SK-N-SH (cell line): ENCODE measurements at regions not wholly inside any gene's neighbourhood (a gene's known extent, or its start where the extent isn't known, plus 50 kb on each side); places are given as distances from the start of the nearest gene placed in this dataset.

Experiments used
- CTCF ChIA-PET: fragments of 300-600, 350-600 bp; formaldehyde crosslinking; extraction: SDS; loops from one replicate; lab custom pipeline; 2021; lab: Yijun Ruan, JAX
- POLR2A ChIA-PET: fragments of 350-600 bp; sonication (Branson Sonifier 250); formaldehyde crosslinking; extraction: SDS; loops from one replicate; lab custom pipeline; 2020; ENCODE audit warnings: antibody characterized with exemption, inconsistent platforms; lab: Yijun Ruan, JAX
- DNase-seq: peaks from one replicate; pipeline ENCODE4 v3.0.0; 2012
- H2AFZ ChIP-seq: fragments of 200-600 bp; sonication (generic); 2 replicates; pipeline ENCODE4 v1.8.1; 2016; ENCODE audit warnings: antibody characterized with exemption, mild to moderate bottlenecking, low read depth
- H3F3A ChIP-seq: fragments of 200-600 bp; sonication (generic); replicated peaks from 2 replicates; pipeline ENCODE3; 2016; ENCODE audit warnings: antibody characterized with exemption, mild to moderate bottlenecking; ENCODE audit not compliant: insufficient read depth
- H3K27ac ChIP-seq, 2 experiments: fragments of 200-500 bp in 1 of 2; fragments of 200-600 bp in 1 of 2; sonication (Bioruptor generic) in 1 of 2; sonication (generic), shearing (Covaris generic) in 1 of 2; 2 replicates each; pipeline versions ENCODE4 v1.5.1 to v1.6.1; 2014 to 2016; ENCODE audit warnings: low read depth in 2 of 2, inconsistent platforms in 1 of 2, low read length in 1 of 2, mild to moderate bottlenecking in 1 of 2, mixed read lengths in 1 of 2
- H3K27me3 ChIP-seq: fragments of 200-600 bp; sonication (generic), shearing (Covaris generic); 2 replicates; pipeline ENCODE4 v1.6.1; 2016; ENCODE audit warnings: mixed run types; ENCODE audit not compliant: insufficient read depth
- H3K36me3 ChIP-seq, 2 experiments: fragments of 200-500 bp in 1 of 2; fragments of 200-600 bp in 1 of 2; sonication (Bioruptor generic) in 1 of 2; sonication (generic) in 1 of 2; replicated peaks in 1 of 2; 2 replicates each; pipeline versions ENCODE3 to v1.5.1; 2014 to 2016; ENCODE audit warnings: low read length in 1 of 2, mild to moderate bottlenecking in 1 of 2; ENCODE audit not compliant: insufficient read depth in 2 of 2, control insufficient read depth in 1 of 2
- H3K4me1 ChIP-seq, 2 experiments: fragments of 200-500 bp in 1 of 2; fragments of 200-600 bp in 1 of 2; sonication (Bioruptor generic) in 1 of 2; sonication (generic), shearing (Covaris generic) in 1 of 2; 2 replicates each; pipeline versions ENCODE4 v1.5.1 to v1.6.1; 2014 to 2016; ENCODE audit warnings: low read depth in 1 of 2, low read length in 1 of 2, mixed run types in 1 of 2; ENCODE audit not compliant: insufficient read depth in 2 of 2, control insufficient read depth in 1 of 2
- H3K4me2 ChIP-seq: fragments of 200-600 bp; sonication (generic), shearing (Covaris generic); 2 replicates; pipeline ENCODE4 v1.6.1; 2017; ENCODE audit warnings: mixed run types
- H3K4me3 ChIP-seq, 2 experiments: fragments of 200-500 bp in 1 of 2; fragments of 200-600 bp in 1 of 2; sonication (Bioruptor generic) in 1 of 2; sonication (generic), shearing (Covaris generic) in 1 of 2; 2 replicates each; pipeline versions ENCODE4 v1.5.1 to v1.8.1; 2014 to 2016; ENCODE audit warnings: low read depth in 2 of 2, inconsistent platforms in 1 of 2, low read length in 1 of 2, mild to moderate bottlenecking in 1 of 2, mixed read lengths in 1 of 2, moderate library complexity in 1 of 2
- H3K79me2 ChIP-seq: fragments of 200-600 bp; sonication (generic); 2 replicates; pipeline ENCODE4 v1.8.1; 2017; ENCODE audit warnings: mild to moderate bottlenecking; ENCODE audit not compliant: insufficient read depth
- H3K9ac ChIP-seq: fragments of 200-600 bp; sonication (generic); 2 replicates; pipeline ENCODE4 v1.6.1; 2017; ENCODE audit warnings: mixed run types
- H3K9me2 ChIP-seq: fragments of 200-600 bp; sonication (generic); 2 replicates; pipeline ENCODE4 v1.6.1; 2017; ENCODE audit warnings: mixed run types
- H3K9me3 ChIP-seq: fragments of 200-600 bp; sonication (generic); 2 replicates; pipeline ENCODE4 v1.6.1; 2017; ENCODE audit warnings: mixed run types, mild to moderate bottlenecking, moderate library complexity
- H4K20me1 ChIP-seq: fragments of 200-600 bp; sonication (generic); 2 replicates; pipeline ENCODE4 v1.6.1; 2017; ENCODE audit warnings: mild to moderate bottlenecking, mixed run types; ENCODE audit not compliant: insufficient read depth
- CTCF ChIP-seq: fragments of 200-600 bp; sonication (generic); IDR thresholded peaks from 2 replicates; pipeline ENCODE4 v1.6.1; 2017; ENCODE audit warnings: antibody characterized with exemption, mild to moderate bottlenecking, moderate library complexity
- ELF1 ChIP-seq: IDR thresholded peaks from 2 replicates; pipeline ENCODE4 v1.4.0; 2012
- FOSL2 ChIP-seq: IDR thresholded peaks from 2 replicates; pipeline ENCODE4 v1.4.0; 2012; ENCODE audit warnings: low read depth, mild to moderate bottlenecking, moderate library complexity, borderline replicate concordance
- GATA2 ChIP-seq: sonication (generic); formaldehyde crosslinking; IDR thresholded peaks from 2 replicates; pipeline ENCODE4 v1.5.0; 2020; ENCODE audit warnings: mild to moderate bottlenecking, missing genetic modification reagents
- JUND ChIP-seq: IDR thresholded peaks from 2 replicates; pipeline ENCODE4 v1.4.0; 2012
- REST ChIP-seq: IDR thresholded peaks from 2 replicates; pipeline ENCODE4 v1.6.1; 2012; ENCODE audit warnings: mild to moderate bottlenecking, low read depth, low read length, moderate library complexity
- RFX5 ChIP-seq: IDR thresholded peaks from 2 replicates; pipeline ENCODE4 v1.6.1; 2012; ENCODE audit warnings: mild to moderate bottlenecking, improper control_type of control experiment, low read length
- TCF12 ChIP-seq: IDR thresholded peaks from 2 replicates; pipeline ENCODE4 v1.4.0; 2012
- YY1 ChIP-seq: IDR thresholded peaks from 2 replicates; pipeline ENCODE4 v1.4.0; 2012; ENCODE audit warnings: low read depth, mild to moderate bottlenecking
- ZBTB33 ChIP-seq: IDR thresholded peaks from 2 replicates; pipeline ENCODE4 v1.4.0; 2012; ENCODE audit warnings: low read depth, borderline replicate concordance
- WGBS: methylation state at CpG from one replicate; pipeline ENCODE4 v1.1.6; 2017; ENCODE audit warnings: low lambda C conversion rate; 5-methylcytosine and 5-hydroxymethylcytosine counted together
- TF ChIP-seq, protein P1 (sequence below): IDR thresholded peaks from 2 replicates; pipeline ENCODE4 v1.4.0; 2012; ENCODE audit warnings: low read depth

- WGBS = 89% methylated on average over 4 of the region's 4 CpGs
- DNase-seq = no peak
Observed at GRCh38 chr9:79480639-79481038, 91.1 kb upstream of the TLE4 start.

More at GRCh38 chr9:79480639-79481038, 91.1 kb upstream of the TLE4 start:
- Histone ChIP-seq H3K79me2 (no peaks in the 10 kb centered on the region), H3K27me3 (no peaks in the 10 kb centered on the region), H3K9me3 (no peaks in the 10 kb centered on the region), H3K9me2 (no peaks in the 10 kb centered on the region), H2AFZ (no peak overlapping the region), H4K20me1 (no peaks in the 10 kb centered on the region), H3F3A (no peaks in the 10 kb centered on the region), H3K4me2 (no peak overlapping the region), H3K27ac (no peak overlapping the region), H3K4me1 (peaks cover 0 to 5% of the 10 kb centered on the region in 2 experiments; a peak in 2 of 4 replicates), H3K4me3 (no peak overlapping the region), H3K36me3 (no peaks in the 10 kb centered on the region), H3K9ac (no peak overlapping the region)
- TF ChIP-seq TCF12 (no peak), CTCF (no peak), RFX5 (no peak), REST (no peak), YY1 (no peak), FOSL2 (no peak), ZBTB33 (no peak), JUND (no peak), GATA2 (no peak), ELF1 (no peak)
- TF ChIP-seq, protein P1, sequence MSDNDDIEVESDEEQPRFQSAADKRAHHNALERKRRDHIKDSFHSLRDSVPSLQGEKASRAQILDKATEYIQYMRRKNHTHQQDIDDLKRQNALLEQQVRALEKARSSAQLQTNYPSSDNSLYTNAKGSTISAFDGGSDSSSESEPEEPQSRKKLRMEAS = no peak
- ChIA-PET POLR2A (no interaction called here), CTCF (interaction anchor here (0.8 to 1.0 kb wide), 3 partner anchors 11 to 22 kb away, joined by 3 read pairs; no protein-coding TSS in a partner anchor)
